GM21515 (cell line): ENCODE measurements at regions not wholly inside any gene's neighbourhood (a gene's known extent, or its start where the extent isn't known, plus 50 kb on each side); places are given as distances from the start of the nearest gene placed in this dataset.
A peak's percentile ranks its signal among the peaks of the same experiment; 100 is the strongest.

Source experiments
- ATAC-seq: cut with Tn5 transposase; IDR thresholded peaks from one replicate; pipeline ENCODE4 v1.9.1; 2021; ENCODE audit not compliant: unreplicated experiment

DNA sequence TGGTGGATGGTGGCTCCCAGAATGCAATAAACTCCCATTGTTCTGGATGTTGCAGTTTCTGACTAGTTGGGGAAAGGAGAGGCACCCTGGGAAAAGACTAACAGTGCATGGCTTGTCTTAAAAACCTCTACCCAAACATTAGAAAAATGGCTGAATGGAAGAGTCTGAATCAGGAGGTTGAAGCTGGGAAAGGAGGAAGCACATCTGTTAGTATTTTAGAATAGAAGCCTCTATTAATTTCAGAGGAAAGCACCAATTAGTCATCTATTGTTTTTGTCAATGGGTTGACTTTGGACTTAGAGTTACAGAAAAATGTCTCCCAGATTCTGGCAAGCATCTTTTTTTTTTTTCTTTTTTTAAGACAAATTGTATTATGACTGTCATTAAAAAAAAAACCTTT lies 56.1 kb upstream of the ELMO1 start:
- no peak for ATAC-seq

DNA sequence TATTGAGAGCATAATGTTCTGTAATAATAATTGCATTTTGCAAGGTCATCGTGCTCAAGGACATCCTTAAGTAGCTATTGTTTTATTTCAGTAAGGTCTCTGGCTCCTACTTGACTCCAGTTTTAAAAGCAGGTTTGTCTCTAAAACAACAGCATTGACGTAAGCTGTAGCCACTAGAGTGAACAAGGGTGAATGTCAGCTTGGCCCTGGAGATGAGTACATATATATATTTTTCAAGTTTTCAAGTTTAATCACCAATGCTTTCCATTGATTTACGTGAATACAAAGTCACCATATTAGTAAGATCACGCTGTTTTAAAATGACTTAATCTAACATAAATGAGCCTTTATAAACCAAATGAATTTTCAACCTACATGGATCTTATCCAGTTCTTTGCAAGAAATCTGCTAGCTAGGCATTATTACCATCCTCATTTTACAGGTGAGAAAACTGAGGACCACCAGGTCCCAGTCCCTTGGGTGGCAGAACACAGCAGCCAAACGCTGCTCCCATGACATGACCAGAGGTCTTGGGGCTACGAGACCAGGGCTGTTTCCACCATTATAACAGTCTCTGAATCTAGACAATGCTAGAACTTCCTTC lies 57.2 kb upstream of the ELMO1 start:
- ATAC-seq: no peak

DNA sequence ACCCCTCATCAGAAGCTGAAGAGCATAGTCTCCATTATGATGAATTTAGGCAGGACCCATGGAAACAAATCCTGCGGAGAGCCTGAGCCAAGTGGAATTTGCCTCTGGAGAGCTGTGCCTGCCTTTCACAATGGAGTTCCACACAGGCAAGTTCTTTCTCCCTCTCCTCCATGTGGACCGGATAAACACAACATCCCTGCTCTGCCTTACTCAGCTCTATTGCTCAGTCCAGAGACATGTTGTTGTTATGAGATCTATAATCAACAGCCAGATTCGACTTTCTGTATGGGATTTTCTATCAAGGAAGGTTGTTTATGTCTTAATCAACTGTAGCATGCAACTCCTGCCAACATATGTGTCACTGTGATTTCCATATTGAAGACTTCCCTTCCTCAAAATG lies 59.5 kb upstream of the ELMO1 start:
- ATAC-seq: no peak

DNA sequence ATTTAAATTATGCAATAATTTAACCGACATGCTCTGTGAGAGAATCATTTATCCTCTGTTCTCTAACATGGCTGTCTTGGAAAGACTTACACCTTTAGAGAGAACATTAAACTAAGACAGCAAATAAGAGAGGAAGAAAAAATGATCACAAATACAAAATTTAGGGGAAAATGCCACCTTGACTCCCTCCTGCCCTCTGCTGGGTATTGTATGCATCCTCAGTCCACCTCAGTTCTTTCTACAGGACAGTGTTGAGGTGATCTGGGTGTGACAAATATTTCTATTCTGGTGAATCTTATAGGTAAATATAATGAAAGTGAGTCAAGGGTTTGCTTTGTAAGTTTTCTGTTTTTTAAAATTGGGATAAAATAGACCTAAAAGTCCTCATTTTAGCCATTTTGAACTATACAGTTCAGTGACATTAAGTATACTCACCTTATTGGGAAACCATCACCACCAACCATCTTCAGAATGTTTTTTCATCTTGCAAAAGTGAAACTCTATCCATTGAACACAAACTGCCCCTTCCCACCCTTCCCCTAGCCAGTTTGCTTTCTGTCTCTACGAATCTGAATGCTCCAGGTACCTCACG lies 61.5 kb upstream of the ELMO1 start:
- ATAC-seq: no peak

DNA sequence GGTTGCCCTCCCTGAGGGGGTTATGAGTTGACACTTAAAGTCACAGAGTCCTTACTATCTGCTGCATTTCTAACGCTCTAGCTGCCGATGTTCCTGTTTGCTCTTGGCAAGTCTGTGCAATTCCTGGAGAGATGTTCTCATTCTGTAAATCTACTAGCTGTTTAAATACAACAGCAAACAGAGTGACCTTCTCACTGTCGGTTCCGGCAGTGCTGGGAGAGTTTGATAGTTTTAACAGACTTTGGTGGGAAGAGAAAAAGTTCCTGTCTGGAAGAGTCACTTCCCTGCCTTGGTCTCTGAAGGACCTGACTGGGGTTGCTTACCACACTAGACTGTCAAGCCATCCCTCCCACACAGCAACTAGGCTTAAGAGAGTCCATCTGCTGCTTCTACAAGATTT lies 63.3 kb upstream of the ELMO1 start:
- ATAC-seq: no peak

DNA sequence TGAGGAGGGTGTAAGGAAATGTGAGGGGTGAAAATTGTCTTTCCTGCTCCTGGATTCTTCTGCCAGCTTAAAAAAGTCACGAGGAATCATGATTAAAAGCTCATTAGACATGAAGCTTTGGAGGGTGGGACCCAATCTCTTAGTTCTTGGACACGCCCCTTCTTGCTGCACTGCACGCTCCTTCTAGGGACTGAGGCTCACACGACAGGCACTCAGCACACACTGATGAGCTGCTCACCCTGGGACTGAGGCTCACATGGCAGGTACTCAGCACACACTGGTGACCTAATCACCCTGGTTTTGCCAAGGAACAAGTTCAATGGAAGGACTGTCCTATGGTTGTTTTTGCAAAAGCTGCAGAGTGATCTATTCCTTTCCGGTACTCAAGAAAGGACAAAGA lies 65.8 kb upstream of the ELMO1 start:
- ATAC-seq: no peak

DNA sequence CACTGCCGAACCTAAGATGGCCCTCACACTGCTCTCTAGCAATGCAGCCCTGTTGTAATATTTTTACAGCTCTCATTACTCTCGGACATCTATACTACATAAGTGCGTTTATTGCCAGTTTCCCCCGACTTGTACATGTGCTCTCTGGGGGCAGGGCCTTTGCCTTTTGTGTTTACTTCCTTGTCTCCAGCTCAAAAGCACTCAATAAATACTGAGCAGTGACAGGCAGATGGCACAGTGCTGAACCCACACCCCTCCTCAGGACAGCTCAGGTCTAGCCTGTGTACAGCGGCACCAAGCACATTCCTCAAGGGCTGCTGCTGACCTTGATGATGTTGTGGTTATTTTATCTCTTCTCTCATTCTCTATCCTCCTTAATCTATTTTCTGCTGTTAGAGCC lies 68.0 kb upstream of the ELMO1 start:
- ATAC-seq: no peak

DNA sequence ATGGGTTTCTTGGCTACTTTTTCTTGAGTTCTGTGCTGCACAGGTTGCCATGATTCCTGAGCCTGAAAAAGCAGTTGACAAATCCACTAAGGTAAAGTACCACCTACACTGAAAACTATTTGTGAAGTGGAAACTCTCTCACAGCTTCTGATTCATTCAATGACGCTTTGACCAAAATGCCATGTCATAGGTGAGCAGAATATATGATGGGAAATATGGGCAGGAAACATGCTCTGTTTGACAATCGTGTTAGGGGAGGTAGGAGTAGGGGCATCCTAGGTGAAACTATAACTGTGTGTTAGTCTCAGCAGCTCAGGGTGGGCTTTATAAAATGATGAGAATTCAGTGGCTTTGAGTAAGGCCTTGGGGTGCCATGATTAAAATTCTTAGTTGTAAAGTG lies 69.6 kb upstream of the ELMO1 start:
- no peak for ATAC-seq

DNA sequence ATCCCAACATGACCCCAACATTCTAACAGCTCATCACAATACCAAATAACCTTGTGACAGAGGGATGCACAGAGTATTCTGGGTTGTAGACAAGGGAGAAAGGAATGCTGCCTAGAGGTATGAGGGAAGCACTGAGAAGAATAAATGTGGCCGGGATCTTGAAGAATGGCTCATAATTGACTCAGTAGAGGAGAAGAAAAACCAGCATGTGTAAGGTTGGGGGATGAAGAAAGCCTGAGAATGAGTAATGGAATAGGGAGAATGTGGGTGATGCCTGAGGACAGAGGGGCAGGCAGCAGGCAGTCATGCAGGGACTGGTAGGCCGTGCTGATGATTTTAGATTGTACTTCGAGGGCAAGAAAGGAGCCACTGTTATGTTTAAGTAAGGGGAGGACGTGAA lies 75.4 kb upstream of the ELMO1 start:
- ATAC-seq: no peak

DNA sequence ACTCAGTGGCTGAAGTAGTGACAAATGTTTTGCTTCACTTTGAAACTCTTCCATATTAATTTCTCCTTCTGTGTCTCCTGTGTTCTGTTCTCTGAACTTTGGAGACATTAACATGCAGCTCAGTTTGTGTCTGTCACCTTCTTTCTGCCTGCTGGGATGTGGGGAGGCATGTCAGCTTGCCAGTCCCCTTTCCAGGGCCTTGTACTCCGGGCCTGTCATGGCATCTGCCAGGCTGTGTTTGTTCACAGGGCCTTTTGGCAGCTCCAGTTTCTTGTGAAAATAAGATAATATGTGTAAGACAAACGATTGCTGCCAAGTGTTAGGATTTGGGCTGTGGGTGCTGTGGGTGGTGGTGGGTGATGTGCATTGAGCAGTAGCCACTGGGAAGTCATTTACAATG lies 76.1 kb upstream of the ELMO1 start:
- no peak for ATAC-seq

DNA sequence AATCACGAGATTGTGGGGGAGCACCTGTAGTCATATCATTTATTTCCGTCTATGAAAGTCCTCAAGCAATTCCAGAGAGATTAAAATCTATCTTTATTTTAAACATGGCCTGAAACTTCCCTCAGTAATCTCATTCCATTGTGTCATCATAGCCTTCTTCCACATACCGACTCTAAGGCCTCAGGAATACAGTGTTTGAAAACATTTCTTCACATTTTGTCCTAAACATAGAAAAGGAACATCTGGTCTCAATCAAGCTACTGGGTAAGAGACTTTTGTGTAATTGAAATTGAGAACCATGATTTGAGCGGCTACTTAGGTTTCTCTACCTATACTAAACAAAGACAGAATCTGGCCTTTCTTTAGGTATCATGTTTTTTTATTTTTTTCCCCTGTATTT lies 78.0 kb upstream of the ELMO1 start:
- ATAC-seq: no peak

DNA sequence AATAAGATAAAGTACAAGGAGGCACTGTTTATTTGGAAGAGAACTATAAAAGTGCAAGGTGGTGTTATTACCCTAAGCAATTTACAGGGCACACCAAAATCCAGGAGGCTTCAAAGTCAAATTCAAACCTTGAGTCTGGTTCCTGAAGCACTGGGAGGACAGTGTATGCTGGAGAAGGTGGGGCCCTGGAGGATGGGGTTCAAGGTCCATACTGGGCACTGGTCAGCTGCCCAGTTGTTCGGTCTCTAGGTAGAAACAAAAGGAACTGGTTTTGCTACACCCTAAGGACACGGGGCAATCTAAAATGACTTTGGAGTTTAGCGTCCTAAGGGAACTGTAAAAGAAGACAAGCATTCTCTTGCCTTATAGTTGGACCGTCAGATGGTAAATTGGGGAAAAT lies 78.4 kb upstream of the ELMO1 start:
- no peak for ATAC-seq

DNA sequence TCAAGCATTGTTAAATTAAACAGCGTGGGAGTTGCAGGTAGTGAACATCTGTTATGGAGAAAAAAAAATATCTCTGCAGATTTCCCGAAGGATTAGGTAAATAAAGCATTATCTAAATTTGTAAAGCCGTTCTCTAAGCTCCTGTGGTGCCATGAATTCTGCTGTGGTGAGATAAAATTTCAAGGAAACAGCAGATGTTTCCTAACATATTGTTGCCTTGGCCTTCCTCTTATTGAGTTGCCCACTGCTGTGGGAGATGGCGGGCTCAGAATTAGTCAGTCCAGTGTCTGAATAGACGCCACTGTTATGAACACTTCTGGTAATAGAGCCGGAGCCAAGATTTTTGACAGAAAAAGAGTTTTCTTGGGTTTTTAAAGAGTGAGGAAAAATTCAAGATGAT lies 82.6 kb upstream of the ELMO1 start:
- no peak for ATAC-seq

DNA sequence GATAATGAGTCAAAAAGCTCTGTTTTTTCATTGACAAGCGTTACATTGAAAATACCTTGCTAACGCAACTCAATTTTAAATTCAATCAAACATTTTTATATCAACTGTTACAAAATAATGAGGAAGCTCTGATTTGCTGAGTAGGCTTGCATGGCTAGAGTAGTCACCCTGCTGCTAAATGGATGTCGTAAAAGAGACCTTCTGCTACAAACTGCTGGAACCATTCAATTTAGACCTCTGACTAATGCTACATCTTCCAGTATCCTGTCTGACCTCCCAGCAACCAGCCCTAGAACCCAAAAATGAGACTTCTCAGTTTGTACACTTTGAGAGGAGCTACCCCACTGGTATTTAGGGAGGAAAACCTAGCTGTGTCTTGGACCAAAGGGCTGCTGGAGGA lies 84.0 kb upstream of the ELMO1 start:
- ATAC-seq: no peak

DNA sequence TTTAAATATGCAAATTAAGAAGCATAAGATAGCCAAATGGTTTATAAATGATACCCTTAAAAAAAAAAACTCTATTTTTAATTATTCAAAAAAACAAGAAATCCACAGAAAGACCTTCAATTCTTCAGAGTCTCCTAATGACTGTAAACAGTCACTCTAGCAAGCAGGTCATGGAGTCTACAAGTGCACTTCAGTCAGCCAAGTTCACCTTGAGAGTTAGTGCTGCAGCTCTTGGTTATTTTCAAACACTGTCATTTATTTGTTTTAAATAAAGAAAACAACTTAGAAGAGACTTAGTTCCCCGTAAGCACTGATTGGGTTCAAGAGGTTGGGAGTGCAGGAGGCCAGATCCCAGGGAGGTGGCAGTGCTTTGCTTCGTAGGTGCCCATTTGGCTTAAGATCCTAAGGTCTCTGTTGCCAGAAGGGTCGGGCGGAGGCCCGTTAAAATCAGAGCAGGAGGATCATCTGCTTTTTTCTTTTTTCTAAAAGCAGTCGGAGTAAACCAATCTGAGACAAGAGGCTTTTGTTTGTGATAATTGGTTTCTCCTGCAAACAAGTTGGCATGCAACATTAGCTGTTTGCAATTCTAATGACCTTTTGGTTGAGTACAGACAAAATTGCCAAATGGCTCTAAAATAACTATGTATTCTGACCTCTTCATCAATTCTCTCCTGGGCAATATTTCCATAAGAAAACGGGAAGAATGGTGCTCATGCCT lies 86.4 kb upstream of the ELMO1 start:
- no peak for ATAC-seq

DNA sequence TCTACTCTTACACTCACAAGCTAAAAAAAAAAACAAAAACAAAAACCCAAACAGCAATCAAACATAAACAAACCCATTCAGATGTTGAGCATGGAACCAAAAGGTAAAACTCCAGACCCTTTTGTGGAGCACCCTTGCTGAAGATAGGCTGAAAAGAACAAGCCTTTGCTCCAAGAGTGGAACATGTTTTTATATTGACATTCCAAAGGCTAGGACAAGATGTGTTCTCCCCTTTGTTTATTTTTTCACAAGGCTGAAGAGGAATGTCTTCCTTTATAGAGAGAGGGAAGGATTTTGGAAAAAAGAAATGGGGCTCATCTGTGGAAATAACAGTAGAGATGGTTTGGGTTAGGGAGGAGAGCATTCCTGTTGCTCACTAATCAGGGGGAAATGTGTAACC lies 87.2 kb upstream of the ELMO1 start:
- no peak for ATAC-seq

DNA sequence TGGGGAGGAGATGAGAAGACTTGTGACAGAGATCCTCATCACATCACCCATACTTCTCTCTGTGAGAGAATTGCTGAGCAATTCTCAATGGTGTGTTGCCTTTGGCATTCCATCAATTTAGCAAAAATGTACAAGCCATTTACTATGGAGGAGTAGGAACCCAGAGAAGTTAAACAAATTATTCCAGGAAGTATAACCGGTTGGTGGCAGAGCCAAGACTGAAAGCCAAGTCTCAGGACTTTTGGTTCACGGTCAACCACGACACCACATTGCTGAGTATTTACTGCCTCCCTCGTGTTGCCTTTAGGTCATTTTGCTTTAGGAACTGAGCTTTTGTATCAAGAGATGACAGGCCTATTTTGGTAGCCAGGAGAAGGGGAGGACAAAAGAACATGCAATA lies 88.0 kb upstream of the ELMO1 start:
- ATAC-seq: no peak

DNA sequence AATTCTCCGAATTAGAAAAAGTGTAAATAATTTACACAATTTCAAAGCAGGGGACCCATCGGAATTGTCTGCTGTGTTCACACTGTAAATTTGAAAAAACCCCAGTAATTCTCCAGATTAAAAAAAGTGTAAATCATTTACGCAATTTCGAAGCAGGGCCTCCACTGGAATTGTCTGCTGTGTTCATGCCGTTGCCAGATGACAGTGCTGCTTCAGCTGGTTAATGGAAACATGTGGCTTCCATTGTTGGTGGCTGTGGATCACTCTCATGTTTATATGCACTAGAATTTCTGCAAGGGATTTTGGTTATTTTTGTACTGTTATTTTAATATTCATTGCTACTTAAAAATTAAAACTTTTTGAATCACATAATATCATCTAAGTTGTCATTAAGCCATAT lies 88.8 kb upstream of the ELMO1 start:
- no peak for ATAC-seq

DNA sequence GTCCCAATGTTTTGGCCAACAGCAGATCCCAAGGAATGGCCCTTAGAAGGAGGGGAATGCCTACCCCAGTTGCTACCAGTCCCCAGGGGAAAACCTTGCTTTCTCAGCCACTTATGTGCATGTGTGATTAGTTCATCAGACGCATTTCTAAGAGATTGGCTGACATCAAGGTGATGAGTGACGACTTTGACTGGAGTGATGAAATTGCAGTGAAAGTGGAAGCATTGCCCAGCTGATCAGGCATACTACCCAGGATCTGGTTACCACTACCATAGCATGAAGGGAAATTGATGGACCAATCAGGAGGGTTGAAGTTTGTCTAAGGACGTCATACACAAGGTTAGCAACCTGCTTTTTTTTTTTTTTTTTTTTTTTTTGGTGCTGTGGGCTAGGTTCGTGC lies 90.3 kb upstream of the ELMO1 start:
- ATAC-seq: no peak

DNA sequence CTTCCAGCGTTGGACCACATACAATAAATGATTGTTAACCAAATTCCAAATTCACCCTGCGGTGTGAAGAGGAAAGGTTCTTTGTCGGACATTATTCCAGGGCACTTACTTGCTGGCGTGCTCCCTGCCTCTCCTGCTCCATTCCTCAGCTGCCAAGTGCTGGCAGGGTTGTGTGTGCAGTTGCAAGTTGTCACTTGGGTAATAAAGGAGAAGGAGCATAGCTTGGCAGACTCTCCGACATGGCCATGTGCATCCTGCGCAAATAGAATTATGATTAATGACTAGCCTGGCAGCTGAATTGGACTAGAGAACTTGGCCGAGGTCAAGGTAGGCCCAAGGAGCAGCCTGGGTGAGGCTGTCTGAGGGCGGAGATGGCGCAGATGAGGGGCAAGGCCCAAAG lies 92.3 kb upstream of the ELMO1 start:
- no peak for ATAC-seq

DNA sequence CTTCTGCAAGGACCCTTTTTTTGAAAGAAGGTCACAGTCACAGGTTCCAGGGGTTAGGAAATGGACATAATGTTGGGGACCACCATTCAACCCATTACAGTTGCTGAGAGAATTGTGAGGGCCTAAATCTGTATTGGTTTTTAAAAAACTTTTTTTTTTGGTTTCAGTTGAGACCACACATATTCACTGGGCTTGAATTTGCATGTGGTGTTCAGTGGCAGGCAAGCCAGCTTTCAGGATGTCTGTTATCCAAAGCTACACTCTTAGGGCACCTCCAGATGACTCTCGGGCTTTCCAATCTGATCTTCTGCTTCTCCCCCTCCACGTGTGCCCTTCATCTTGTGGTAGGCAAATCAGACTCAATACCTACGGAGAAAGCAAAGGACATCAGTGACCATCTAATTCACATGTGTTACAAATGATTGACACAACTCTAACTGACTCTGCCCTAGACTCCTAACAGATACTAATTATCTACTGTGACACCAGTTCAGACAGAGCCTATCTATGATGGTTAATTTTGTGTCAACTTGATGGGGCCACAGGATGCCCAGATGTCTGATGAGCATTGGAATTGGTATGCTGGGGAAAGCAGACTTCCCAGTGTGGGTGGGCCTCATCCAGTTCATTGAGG lies 93.3 kb upstream of the ELMO1 start:
- peak; percentile 95 for ATAC-seq
